T47D (cell line): ENCODE measurements at regions not wholly inside any gene's neighbourhood (a gene's known extent, or its start where the extent isn't known, plus 50 kb on each side); places are given as distances from the start of the nearest gene placed in this dataset.
"Not testable (repeated sequence)": the region's sequence is repeated elsewhere in the genome, so short reads cannot be mapped to it uniquely, and the experiment has no call there.

Source experiments
- DNase-seq, 2 experiments: peaks; one replicate each; pipeline versions ENCODE4 v3.0.0 to v3.0.0-alpha.2; 2011 to 2012; ENCODE audit warnings: low read depth in 1 of 2, low spot score in 1 of 2
- JUND ChIP-seq: IDR thresholded peaks from 2 replicates; pipeline ENCODE4 v1.6.1; 2012; ENCODE audit warnings: low read depth
- in situ Hi-C: cut with HindIII; loops from 2 replicates; pipeline ENCODE4 v1.10.0; 2016; ENCODE audit warnings: low sequenced_read_pairs, low pct_unique_long_range_greater_than_20kb

- DNase-seq: no peak
- no peak for TF ChIP-seq JUND
- in situ Hi-C loops: no loop called here
Measured at GRCh38 chrX:75673468-75673867, 111.6 kb downstream of the MAGEE2 start.

- in situ Hi-C loops: no loop called here
- no peak for DNase-seq
- no peak for TF ChIP-seq JUND
Measured at GRCh38 chrX:75655627-75656026, 129.4 kb downstream of the MAGEE2 start.

- no peak for DNase-seq
- TF ChIP-seq JUND: no peak
- in situ Hi-C loops: no loop called here
Measured at GRCh38 chrX:75649829-75650228, 127.0 kb upstream of the ZDHHC15 start.

- in situ Hi-C loops: no loop called here
- no peak for TF ChIP-seq JUND
- no peak for DNase-seq
Measured at GRCh38 chrX:75648803-75649588, 126.2 kb upstream of the ZDHHC15 start.

GRCh38 chrX:75642811-75643361 lies 120.0 kb upstream of the ZDHHC15 start:
- DNase-seq: no peak
- TF ChIP-seq JUND: no peak
- in situ Hi-C loops: no loop called here

GRCh38 chrX:75638332-75638731 lies 115.5 kb upstream of the ZDHHC15 start:
- in situ Hi-C loops: no loop called here
- DNase-seq: no peak
- no peak for TF ChIP-seq JUND

GRCh38 chrX:75625232-75625631 lies 102.4 kb upstream of the ZDHHC15 start:
- DNase-seq: no peak
- in situ Hi-C loops: no loop called here
- no peak for TF ChIP-seq JUND

- TF ChIP-seq JUND: no peak
- peak in 1 of 2 experiments; percentile 4 for DNase-seq
- in situ Hi-C loops: no loop called here
Measured at GRCh38 chrX:75623535-75623934, 100.7 kb upstream of the ZDHHC15 start.

- no peak for TF ChIP-seq JUND
- in situ Hi-C loops: no loop called here
Measured at GRCh38 chrX:75609406-75609805, 86.6 kb upstream of the ZDHHC15 start.

GRCh38 chrX:75603833-75604232 lies 81.0 kb upstream of the ZDHHC15 start:
- no peak for TF ChIP-seq JUND
- DNase-seq: peak; percentile 26 to 37
- in situ Hi-C loops: no loop called here

More at GRCh38 chrX:75609406-75609805, 86.6 kb upstream of the ZDHHC15 start:
- no peak for DNase-seq

GRCh38 chrX:75602022-75602421 lies 79.2 kb upstream of the ZDHHC15 start:
- in situ Hi-C loops, DNase-seq: not testable (repeated sequence)

- in situ Hi-C loops: no loop called here
- no peak for TF ChIP-seq JUND
- peak; percentile 4 to 5 for DNase-seq
Measured at GRCh38 chrX:75596178-75596577, 73.3 kb upstream of the ZDHHC15 start.

- DNase-seq, in situ Hi-C loops: not testable (repeated sequence)
Measured at GRCh38 chrX:75593186-75593585, 70.3 kb upstream of the ZDHHC15 start.

GRCh38 chrX:75582511-75582910 lies 59.7 kb upstream of the ZDHHC15 start:
- in situ Hi-C loops: no loop called here
- DNase-seq: no peak
- no peak for TF ChIP-seq JUND
